PC-9 (cell line): ENCODE measurements at regions not wholly inside any gene's neighbourhood (a gene's known extent, or its start where the extent isn't known, plus 50 kb on each side); places are given as distances from the start of the nearest gene placed in this dataset.

Source experiments
- EZH2 ChIP-seq: fragments of 200-600 bp; sonication (generic); IDR thresholded peaks from 2 replicates; pipeline ENCODE4 v1.8.0; 2017; ENCODE audit warnings: antibody characterized with exemption, low read depth
- TF ChIP-seq, protein P1 (sequence below): fragments of 200-600 bp; sonication (generic); conservative IDR thresholded peaks from 2 replicates; pipeline ENCODE4 v1.6.1; 2017; ENCODE audit warnings: mixed run types, antibody characterized with exemption, mild to moderate bottlenecking, moderate library complexity

DNA sequence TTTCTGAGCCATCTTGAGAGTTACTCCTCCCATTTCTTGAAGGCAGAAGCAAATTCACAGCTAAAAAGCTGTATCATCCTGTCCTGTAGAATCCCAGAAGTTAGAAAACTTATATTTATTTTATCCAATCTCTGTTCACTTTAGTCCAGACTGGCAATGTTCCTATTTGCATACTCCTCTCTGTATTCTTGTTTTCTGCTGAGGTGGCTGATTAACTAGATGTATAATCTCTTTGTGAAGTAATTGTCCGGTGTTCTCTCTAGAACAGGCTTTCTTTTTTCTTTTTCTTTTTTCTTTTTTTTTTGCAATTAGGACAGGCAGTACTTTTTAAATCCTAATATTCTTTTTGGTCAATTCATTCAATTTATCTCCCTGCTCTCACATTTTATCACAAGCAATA lies 411.0 kb downstream of the KCNJ3 start:
- TF ChIP-seq, protein P1, sequence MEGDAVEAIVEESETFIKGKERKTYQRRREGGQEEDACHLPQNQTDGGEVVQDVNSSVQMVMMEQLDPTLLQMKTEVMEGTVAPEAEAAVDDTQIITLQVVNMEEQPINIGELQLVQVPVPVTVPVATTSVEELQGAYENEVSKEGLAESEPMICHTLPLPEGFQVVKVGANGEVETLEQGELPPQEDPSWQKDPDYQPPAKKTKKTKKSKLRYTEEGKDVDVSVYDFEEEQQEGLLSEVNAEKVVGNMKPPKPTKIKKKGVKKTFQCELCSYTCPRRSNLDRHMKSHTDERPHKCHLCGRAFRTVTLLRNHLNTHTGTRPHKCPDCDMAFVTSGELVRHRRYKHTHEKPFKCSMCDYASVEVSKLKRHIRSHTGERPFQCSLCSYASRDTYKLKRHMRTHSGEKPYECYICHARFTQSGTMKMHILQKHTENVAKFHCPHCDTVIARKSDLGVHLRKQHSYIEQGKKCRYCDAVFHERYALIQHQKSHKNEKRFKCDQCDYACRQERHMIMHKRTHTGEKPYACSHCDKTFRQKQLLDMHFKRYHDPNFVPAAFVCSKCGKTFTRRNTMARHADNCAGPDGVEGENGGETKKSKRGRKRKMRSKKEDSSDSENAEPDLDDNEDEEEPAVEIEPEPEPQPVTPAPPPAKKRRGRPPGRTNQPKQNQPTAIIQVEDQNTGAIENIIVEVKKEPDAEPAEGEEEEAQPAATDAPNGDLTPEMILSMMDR: no peak
- TF ChIP-seq EZH2: no peak
